ENCODE measurements at regions not wholly inside any gene's neighbourhood (a gene's known extent, or its start where the extent isn't known, plus 50 kb on each side); places are given as distances from the start of the nearest gene placed in this dataset.

- ATAC-seq (ENCODE audit: insufficient read depth, low read depth), result no peak
Measured at GRCh38 chr13:44873461-44873860, 115.8 kb downstream of the NUFIP1 start.

GRCh38 chr13:44872751-44873150, 116.5 kb downstream of the NUFIP1 start:
- no peak overlapping the region for H3K4me3 ChIP-seq (ENCODE audit: low read depth in 1 of 2, low read length in 2 of 2)
- H3K9me3 ChIP-seq (ENCODE audit: insufficient read depth, low read length, severe bottlenecking), result no peaks in the 10 kb centered on the region
- no peak overlapping the region for H3K4me2 ChIP-seq (ENCODE audit: insufficient read depth, low read length)
- H3K9ac ChIP-seq (ENCODE audit: low read depth, low read length), result no peak overlapping the region
- DNase-seq, result no peak
- no peak for ATAC-seq (ENCODE audit: insufficient read depth, low read depth)
- no peaks in the 10 kb centered on the region for H3K79me2 ChIP-seq (ENCODE audit: insufficient read depth, low read length)
- H3K27me3 ChIP-seq (ENCODE audit: insufficient read depth, low read length, poor library complexity), result peaks cover 9% of the 10 kb centered on the region
- no peak overlapping the region for H2AFZ ChIP-seq (ENCODE audit: low read depth, low read length)
- H3K27ac ChIP-seq (ENCODE audit: low read length), result no peak overlapping the region
- H3K4me1 ChIP-seq (ENCODE audit: insufficient read depth, low read length), result no peaks in the 10 kb centered on the region
- H4K20me1 ChIP-seq (ENCODE audit: insufficient read depth, low read length), result no peaks in the 10 kb centered on the region
- H3K36me3 ChIP-seq (ENCODE audit: insufficient read depth, low read length), result no peaks in the 10 kb centered on the region
- TF ChIP-seq CTCF (IDR thresholded peaks at IDR 0.05; ENCODE audit: borderline replicate concordance, extremely low read depth, low read length, poor library complexity, severe bottlenecking), result no peak

More at GRCh38 chr13:44873461-44873860, 115.8 kb downstream of the NUFIP1 start:
- H2AFZ ChIP-seq (ENCODE audit: low read depth, low read length), result no peak overlapping the region
- H3K4me3 ChIP-seq (ENCODE audit: low read depth in 1 of 2, low read length in 2 of 2), result no peak overlapping the region
- H3K36me3 ChIP-seq (ENCODE audit: insufficient read depth, low read length), result no peaks in the 10 kb centered on the region
- no peak overlapping the region for H3K4me2 ChIP-seq (ENCODE audit: insufficient read depth, low read length)
- no peaks in the 10 kb centered on the region for H3K4me1 ChIP-seq (ENCODE audit: insufficient read depth, low read length)
- no peaks in the 10 kb centered on the region for H3K9me3 ChIP-seq (ENCODE audit: insufficient read depth, low read length, severe bottlenecking)
- no peaks in the 10 kb centered on the region for H3K79me2 ChIP-seq (ENCODE audit: insufficient read depth, low read length)
- TF ChIP-seq EZH2 (IDR thresholded peaks at IDR 0.05; ENCODE audit: borderline replicate concordance, low read depth, low read length, severe bottlenecking) (no peak), CTCF (IDR thresholded peaks at IDR 0.05; ENCODE audit: borderline replicate concordance, extremely low read depth, low read length, poor library complexity, severe bottlenecking) (no peak)
- peaks cover 9% of the 10 kb centered on the region for H3K27me3 ChIP-seq (ENCODE audit: insufficient read depth, low read length, poor library complexity)
- H3K9ac ChIP-seq (ENCODE audit: low read depth, low read length), result no peak overlapping the region
- DNase-seq, result no peak
- no peak overlapping the region for H3K27ac ChIP-seq (ENCODE audit: low read length)
- H4K20me1 ChIP-seq (ENCODE audit: insufficient read depth, low read length), result no peaks in the 10 kb centered on the region

GRCh38 chr13:44870456-44870929, 118.8 kb downstream of the NUFIP1 start:
- H3K4me1 ChIP-seq (ENCODE audit: insufficient read depth, low read length), result no peaks in the 10 kb centered on the region
- no peak overlapping the region for H2AFZ ChIP-seq (ENCODE audit: low read depth, low read length)
- no peaks in the 10 kb centered on the region for H4K20me1 ChIP-seq (ENCODE audit: insufficient read depth, low read length)
- no peak overlapping the region for H3K4me2 ChIP-seq (ENCODE audit: insufficient read depth, low read length)
- H3K79me2 ChIP-seq (ENCODE audit: insufficient read depth, low read length), result no peaks in the 10 kb centered on the region
- H3K9ac ChIP-seq (ENCODE audit: low read depth, low read length), result no peak overlapping the region
- H3K9me3 ChIP-seq (ENCODE audit: insufficient read depth, low read length, severe bottlenecking), result no peaks in the 10 kb centered on the region
- H3K27me3 ChIP-seq (ENCODE audit: insufficient read depth, low read length, poor library complexity), result peaks cover 9% of the 10 kb centered on the region
- TF ChIP-seq CTCF (IDR thresholded peaks at IDR 0.05; ENCODE audit: borderline replicate concordance, extremely low read depth, low read length, poor library complexity, severe bottlenecking) (no peak), EZH2 (IDR thresholded peaks at IDR 0.05; ENCODE audit: borderline replicate concordance, low read depth, low read length, severe bottlenecking) (no peak)
- no peaks in the 10 kb centered on the region for H3K36me3 ChIP-seq (ENCODE audit: insufficient read depth, low read length)
- H3K27ac ChIP-seq (ENCODE audit: low read length), result no peak overlapping the region
- H3K4me3 ChIP-seq (ENCODE audit: low read depth in 1 of 2, low read length in 2 of 2), result no peak overlapping the region
- ATAC-seq (ENCODE audit: insufficient read depth, low read depth), result no peak
- DNase-seq, result no peak

GRCh38 chr13:44869167-44869566, 120.1 kb downstream of the NUFIP1 start:
- TF ChIP-seq CTCF (IDR thresholded peaks at IDR 0.05; ENCODE audit: borderline replicate concordance, extremely low read depth, low read length, poor library complexity, severe bottlenecking) (no peak), EZH2 (IDR thresholded peaks at IDR 0.05; ENCODE audit: borderline replicate concordance, low read depth, low read length, severe bottlenecking) (no peak)
- H3K27ac ChIP-seq (ENCODE audit: low read length), result no peak overlapping the region
- no peaks in the 10 kb centered on the region for H3K36me3 ChIP-seq (ENCODE audit: insufficient read depth, low read length)
- no peaks in the 10 kb centered on the region for H3K4me1 ChIP-seq (ENCODE audit: insufficient read depth, low read length)
- no peak for DNase-seq
- no peak overlapping the region for H3K4me3 ChIP-seq (ENCODE audit: low read depth in 1 of 2, low read length in 2 of 2)
- H3K4me2 ChIP-seq (ENCODE audit: insufficient read depth, low read length), result no peak overlapping the region
- H3K79me2 ChIP-seq (ENCODE audit: insufficient read depth, low read length), result no peaks in the 10 kb centered on the region
- peaks cover 9% of the 10 kb centered on the region for H3K27me3 ChIP-seq (ENCODE audit: insufficient read depth, low read length, poor library complexity)
- H2AFZ ChIP-seq (ENCODE audit: low read depth, low read length), result no peak overlapping the region
- no peak for ATAC-seq (ENCODE audit: insufficient read depth, low read depth)
- no peak overlapping the region for H3K9ac ChIP-seq (ENCODE audit: low read depth, low read length)
- no peaks in the 10 kb centered on the region for H4K20me1 ChIP-seq (ENCODE audit: insufficient read depth, low read length)
- H3K9me3 ChIP-seq (ENCODE audit: insufficient read depth, low read length, severe bottlenecking), result no peaks in the 10 kb centered on the region
